WTC11 (cell line): ENCODE measurements at regions not wholly inside any gene's neighbourhood (a gene's known extent, or its start where the extent isn't known, plus 50 kb on each side); places are given as distances from the start of the nearest gene placed in this dataset.

ENCODE experiments used
- ATF2 ChIP-seq: sonication (generic); formaldehyde crosslinking; IDR thresholded peaks from 2 replicates; pipeline ENCODE4 v1.8.1; 2022; ENCODE audit warnings: low read depth, missing genetic modification reagents, borderline replicate concordance
- CTCF ChIP-seq: fragments of 200-600 bp; IDR thresholded peaks from 2 replicates; pipeline ENCODE4 v1.8.0; 2022; ENCODE audit warnings: antibody characterized with exemption
- JUN ChIP-seq: sonication (generic); formaldehyde crosslinking; IDR thresholded peaks from 2 replicates; pipeline ENCODE4 v1.8.0; 2023; ENCODE audit warnings: mild to moderate bottlenecking, missing genetic modification reagents
- NFATC4 ChIP-seq: fragments of 250-450 bp; sonication (Bioruptor Pico); IDR thresholded peaks from 2 replicates; pipeline ENCODE4 v1.9.0; 2021; ENCODE audit warnings: mild to moderate bottlenecking

DNA sequence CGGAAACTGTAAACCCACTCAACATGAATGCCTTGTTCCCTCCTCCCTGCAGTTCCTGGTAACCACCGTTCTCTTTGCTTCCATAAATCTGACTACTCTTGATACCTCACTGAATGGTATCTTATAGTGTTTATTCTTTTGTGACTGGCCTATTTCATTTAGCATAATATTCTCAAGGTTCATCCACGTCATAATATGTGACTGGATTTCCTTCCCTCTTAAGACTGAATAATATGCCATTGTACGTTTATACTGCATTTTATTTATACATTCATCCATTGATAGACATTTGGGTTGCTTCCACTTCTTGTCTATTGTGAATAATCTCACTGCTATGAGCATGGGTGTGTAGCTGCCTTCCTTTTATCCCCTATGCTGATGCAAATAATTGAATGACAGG is 253.3 kb upstream of the SMARCA2 start:
- TF ChIP-seq CTCF (no peak), NFATC4 (CRISPR knock-in tag) (no peak), ATF2 (CRISPR knock-in tag) (no peak), JUN (CRISPR knock-in tag) (no peak)
